Omental fat pad (tissue), 3 donors: ENCODE measurements at regions not wholly inside any gene's neighbourhood (a gene's known extent, or its start where the extent isn't known, plus 50 kb on each side); places are given as distances from the start of the nearest gene placed in this dataset.
"Not testable (repeated sequence)": the region's sequence is repeated elsewhere in the genome, so short reads cannot be mapped to it uniquely, and the experiment has no call there.

Experiments used
- ATAC-seq: fragments of 150-250 bp; one replicate; pipeline ENCODE4 v1.9.1; 2016; ENCODE audit warnings: mild to moderate bottlenecking, moderate library complexity; ENCODE audit not compliant: low FRiP score
- DNase-seq: peaks from one replicate; pipeline ENCODE4 v3.0.0-alpha.2; 2019; ENCODE audit warnings: low spot score
- CTCF ChIP-seq, 3 donors: fragments of 450-650 bp; IDR thresholded peaks; one replicate each; pipeline ENCODE4 v1.5.1; 2016 to 2017; ENCODE audit warnings: antibody characterized with exemption in 3 of 3, mild to moderate bottlenecking in 3 of 3, moderate library complexity in 2 of 3

GRCh38 chr5:163947848-163948666, 442.6 kb downstream of the MAT2B start:
- DNase-seq (no peak), ATAC-seq (no peak)
- no peak for TF ChIP-seq CTCF (IDR thresholded peaks at IDR 0.05)

DNA sequence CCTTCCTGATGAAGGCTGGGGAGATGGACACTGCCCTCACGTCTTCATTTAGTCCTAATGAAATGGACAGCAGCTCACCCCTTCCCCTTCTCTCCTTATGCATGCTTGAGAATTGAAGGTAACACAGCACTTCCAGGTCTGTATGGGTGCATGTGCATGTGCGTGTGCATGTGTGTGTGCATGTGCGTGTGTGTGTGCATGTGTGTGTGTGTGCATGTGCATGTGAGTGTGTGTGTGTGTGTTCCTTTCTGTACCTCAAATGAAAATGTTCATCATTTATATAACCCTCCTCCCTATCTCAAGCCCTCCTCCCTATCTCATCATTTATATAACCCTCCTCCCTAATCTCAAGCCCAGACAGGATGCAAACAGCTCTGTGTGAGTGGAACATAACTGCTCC, 444.8 kb downstream of the MAT2B start:
- no peak for DNase-seq
- ATAC-seq = no peak
- TF ChIP-seq CTCF (IDR thresholded peaks at IDR 0.05) = no peak

- TF ChIP-seq CTCF (IDR thresholded peaks at IDR 0.05) = no peak
- ATAC-seq (no peak), DNase-seq (no peak)
Observed at GRCh38 chr5:163951069-163951468, 445.6 kb downstream of the MAT2B start.

- ATAC-seq (no peak), DNase-seq (no peak)
Observed at GRCh38 chr5:163953901-163954300, 448.5 kb downstream of the MAT2B start.

GRCh38 chr5:163961230-163961629, 455.8 kb downstream of the MAT2B start:
- DNase-seq, ATAC-seq: not testable (repeated sequence)

More at GRCh38 chr5:163953901-163954300, 448.5 kb downstream of the MAT2B start:
- no peak for TF ChIP-seq CTCF (IDR thresholded peaks at IDR 0.05)

- no peak for TF ChIP-seq CTCF (IDR thresholded peaks at IDR 0.05)
- ATAC-seq (no peak), DNase-seq (no peak)
Observed at GRCh38 chr5:163963881-163964280, 458.5 kb downstream of the MAT2B start.

DNA sequence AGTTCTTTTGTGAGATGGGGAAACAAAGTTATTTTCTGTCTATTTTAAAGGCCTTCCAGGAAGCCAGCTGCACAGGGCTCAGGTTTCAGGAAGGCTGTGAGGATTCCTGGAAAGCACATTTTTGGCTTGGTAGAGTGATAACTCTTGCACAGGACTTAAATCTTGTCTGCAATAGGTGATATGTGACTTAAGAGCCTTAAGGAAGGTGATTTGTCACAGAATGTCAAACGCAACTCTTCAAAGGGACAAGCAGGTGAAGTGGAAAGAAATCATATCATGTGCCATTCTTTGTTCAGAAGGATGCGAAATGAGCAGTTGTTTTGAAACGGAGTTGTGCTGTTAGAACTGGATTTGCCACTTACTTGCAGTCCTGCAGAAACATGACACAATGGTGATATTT, 459.3 kb downstream of the MAT2B start:
- no peak for DNase-seq
- no peak for TF ChIP-seq CTCF (IDR thresholded peaks at IDR 0.05)
- ATAC-seq = no peak
